ENCODE measurements at regions not wholly inside any gene's neighbourhood (a gene's known extent, or its start where the extent isn't known, plus 50 kb on each side); places are given as distances from the start of the nearest gene placed in this dataset.

- no peaks in the 10 kb centered on the region for H3K9me2 ChIP-seq (ENCODE audit: insufficient read depth)
- H3K79me2 ChIP-seq (ENCODE audit: insufficient read depth, low read length), result no peaks in the 10 kb centered on the region
- no peaks in the 10 kb centered on the region for H4K20me1 ChIP-seq (ENCODE audit: insufficient read depth)
- H3K4me3 ChIP-seq (replicated peaks in 1 of 2; ENCODE audit: low read depth in 1 of 2, low read length in 2 of 2), result no peak overlapping the region
- no peaks in the 10 kb centered on the region for H3K9me3 ChIP-seq (ENCODE audit: control insufficient read depth in 1 of 2, insufficient read depth in 1 of 2, low read depth in 1 of 2, low read length in 2 of 2)
- H3K27ac ChIP-seq (ENCODE audit: low read depth, low read length), result no peak overlapping the region
- no peak overlapping the region for H3K9ac ChIP-seq (ENCODE audit: low read length)
- BruUV-seq (replicated peaks), result no TSS peak
- ChIA-PET CTCF (no interaction called here), POLR2A (no interaction called here), RAD21 (ENCODE audit: low non-redundant PET in 1 of 2, low total read pairs in 2 of 2, uncharacterized antibody in 2 of 2, unreplicated experiment in 2 of 2) (no interaction called here)
- no peaks in the 10 kb centered on the region for H3K4me1 ChIP-seq (ENCODE audit: control insufficient read depth in 1 of 2, insufficient read depth in 2 of 2, low read length in 2 of 2)
- H3K4me2 ChIP-seq (ENCODE audit: low read length), result no peak overlapping the region
- no peak for DNase-seq (ENCODE audit: low read depth, low spot score)
- TF ChIP-seq FOSL1 (IDR thresholded peaks at IDR 0.05; ENCODE audit: low read depth) (no peak), JUND (IDR thresholded peaks at IDR 0.05) (no peak), EZH2 (IDR thresholded peaks at IDR 0.05) (no peak), EZH2phosphoT487 (IDR thresholded peaks at IDR 0.05; ENCODE audit: borderline replicate concordance) (no peak), ZNF274 (IDR thresholded peaks at IDR 0.05; ENCODE audit: low read depth, low read length) (no peak), SIN3A (IDR thresholded peaks at IDR 0.05; ENCODE audit: low read depth) (no peak), POLR2A (IDR thresholded peaks at IDR 0.05; ENCODE audit: borderline replicate concordance, extremely low read depth, insufficient read depth, insufficient read length) (no peak), YY1 (IDR thresholded peaks at IDR 0.05; ENCODE audit: extremely low read depth, insufficient replicate concordance, low read depth, low read length) (no peak), ZBTB33 (IDR thresholded peaks at IDR 0.05; ENCODE audit: extremely low read depth, insufficient replicate concordance, low read length) (no peak), ELF1 (IDR thresholded peaks at IDR 0.05; ENCODE audit: borderline replicate concordance, low read depth) (no peak), ATF3 (IDR thresholded peaks at IDR 0.05) (no peak), CEBPB (IDR thresholded peaks at IDR 0.05; ENCODE audit: low read depth) (no peak)
- H3K27me3 ChIP-seq (ENCODE audit: insufficient read depth, low read length), result no peaks in the 10 kb centered on the region
- H2AFZ ChIP-seq (ENCODE audit: low read depth, low read length, poor library complexity, severe bottlenecking), result no peak overlapping the region
- no peak for ATAC-seq
- intact Hi-C loops (cut with micrococcal nuclease), result no loop called here
- no peaks in the 10 kb centered on the region for H3K36me3 ChIP-seq (ENCODE audit: control insufficient read depth in 1 of 2, insufficient read depth in 2 of 2, low read length in 2 of 2)
These were observed 324.3 kb downstream of the QKI start for GRCh38 chr6:163738725-163739407.
